ENCODE measurements at regions not wholly inside any gene's neighbourhood (a gene's known extent, or its start where the extent isn't known, plus 50 kb on each side); places are given as distances from the start of the nearest gene placed in this dataset.

DNA sequence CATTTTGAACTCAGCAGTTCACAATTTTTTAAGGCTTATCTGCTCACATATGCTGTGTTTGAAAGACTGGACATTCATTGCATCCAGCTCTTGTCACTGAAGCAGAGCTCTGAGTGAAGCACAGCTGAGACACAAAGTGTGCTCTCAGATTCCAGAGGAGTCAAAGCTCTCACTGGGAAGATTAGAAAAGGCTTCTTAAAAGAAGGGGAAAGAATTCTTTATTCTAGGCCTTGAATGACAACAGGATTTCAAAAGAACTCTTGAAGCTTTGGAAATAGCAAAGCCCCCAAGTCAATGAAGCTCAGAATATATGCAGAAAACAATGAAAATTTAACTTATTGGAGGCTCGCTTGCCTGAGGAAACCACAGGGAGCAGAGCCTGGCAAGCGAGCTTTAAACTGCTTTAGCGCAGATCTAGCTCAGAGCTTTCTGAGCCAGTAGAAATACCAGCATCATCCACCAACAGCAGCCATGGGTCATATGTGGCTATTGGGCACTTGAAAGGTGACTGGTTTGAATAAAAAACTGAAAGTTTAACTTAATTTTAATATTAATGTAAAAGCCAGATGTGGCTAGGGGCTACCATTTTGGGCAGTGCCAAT lies 369.7 kb downstream of the OSR1 start:
- intact Hi-C loops (cut with DNase I), result loop anchor here (10.0 kb wide), 1 partner anchor 366 kb away; the partner anchor contains the start of gene OSR1
- peaks cover 49 to 56% of the 10 kb centered on the region in 2 donors for H3K4me1 ChIP-seq
- 91 to 94% methylated on average over 3 of the region's 3 CpGs for WGBS, 2 donors

GRCh38 chr2:18987592-18988073 lies 370.8 kb downstream of the OSR1 start:
- WGBS, 2 donors, result 25 to 34% methylated on average over 4 of the region's 4 CpGs
- intact Hi-C loops (cut with DNase I), result loop anchor here (10.0 kb wide), 1 partner anchor 367 kb away; the partner anchor contains the start of gene OSR1
- no peaks in the 10 kb centered on the region for H3K36me3 ChIP-seq

More for the DNA sequence above, 369.7 kb downstream of the OSR1 start:
- TF ChIP-seq, protein P1, sequence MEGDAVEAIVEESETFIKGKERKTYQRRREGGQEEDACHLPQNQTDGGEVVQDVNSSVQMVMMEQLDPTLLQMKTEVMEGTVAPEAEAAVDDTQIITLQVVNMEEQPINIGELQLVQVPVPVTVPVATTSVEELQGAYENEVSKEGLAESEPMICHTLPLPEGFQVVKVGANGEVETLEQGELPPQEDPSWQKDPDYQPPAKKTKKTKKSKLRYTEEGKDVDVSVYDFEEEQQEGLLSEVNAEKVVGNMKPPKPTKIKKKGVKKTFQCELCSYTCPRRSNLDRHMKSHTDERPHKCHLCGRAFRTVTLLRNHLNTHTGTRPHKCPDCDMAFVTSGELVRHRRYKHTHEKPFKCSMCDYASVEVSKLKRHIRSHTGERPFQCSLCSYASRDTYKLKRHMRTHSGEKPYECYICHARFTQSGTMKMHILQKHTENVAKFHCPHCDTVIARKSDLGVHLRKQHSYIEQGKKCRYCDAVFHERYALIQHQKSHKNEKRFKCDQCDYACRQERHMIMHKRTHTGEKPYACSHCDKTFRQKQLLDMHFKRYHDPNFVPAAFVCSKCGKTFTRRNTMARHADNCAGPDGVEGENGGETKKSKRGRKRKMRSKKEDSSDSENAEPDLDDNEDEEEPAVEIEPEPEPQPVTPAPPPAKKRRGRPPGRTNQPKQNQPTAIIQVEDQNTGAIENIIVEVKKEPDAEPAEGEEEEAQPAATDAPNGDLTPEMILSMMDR (IDR thresholded peaks at IDR 0.05), result no peak
- TF ChIP-seq POLR2A (IDR thresholded peaks at IDR 0.05), result no peak
- Histone ChIP-seq H3K27ac (peak overlapping the region; percentile 1 to 53 (median 45)), H3K9me3 (no peaks in the 10 kb centered on the region), H3K27me3 (no peaks in the 10 kb centered on the region), H3K36me3 (no peaks in the 10 kb centered on the region), H3K4me3 (replicated peaks in 1 of 3) (no peak overlapping the region)
- peak in 1 of 2 donors; percentile 18 for DNase-seq

GRCh38 chr2:18987016-18987415 lies 371.4 kb downstream of the OSR1 start:
- no peak for DNase-seq
- Histone ChIP-seq H3K4me1 (peaks cover 36 to 41% of the 10 kb centered on the region in 2 donors), H3K27ac (no peak overlapping the region), H3K4me3 (replicated peaks in 1 of 3) (no peak overlapping the region), H3K27me3 (no peaks in the 10 kb centered on the region), H3K36me3 (no peaks in the 10 kb centered on the region), H3K9me3 (no peaks in the 10 kb centered on the region)
- 94% methylated on average over 4 of the region's 4 CpGs for WGBS, 2 donors
- no peak for TF ChIP-seq POLR2A (IDR thresholded peaks at IDR 0.05)
- TF ChIP-seq, protein P1 (IDR thresholded peaks at IDR 0.05), result no peak
- intact Hi-C loops (cut with DNase I), result loop anchor here (10.0 kb wide), 1 partner anchor 368 kb away; the partner anchor contains the start of gene OSR1

More at GRCh38 chr2:18987592-18988073, 370.8 kb downstream of the OSR1 start:
- Histone ChIP-seq H3K4me1 (peaks cover 41 to 46% of the 10 kb centered on the region in 2 donors), H3K27me3 (no peaks in the 10 kb centered on the region), H3K9me3 (no peaks in the 10 kb centered on the region), H3K27ac (peak overlapping the region in 1 of 3 donors; percentile 45), H3K4me3 (replicated peaks in 1 of 3) (no peak overlapping the region)
- DNase-seq, result peak; percentile 63 to 74
- TF ChIP-seq POLR2A (IDR thresholded peaks at IDR 0.05), result no peak
- TF ChIP-seq, protein P1 (IDR thresholded peaks at IDR 0.05), result peak in 4 of 6 experiments; percentile 14 to 26 (median 20)

DNA sequence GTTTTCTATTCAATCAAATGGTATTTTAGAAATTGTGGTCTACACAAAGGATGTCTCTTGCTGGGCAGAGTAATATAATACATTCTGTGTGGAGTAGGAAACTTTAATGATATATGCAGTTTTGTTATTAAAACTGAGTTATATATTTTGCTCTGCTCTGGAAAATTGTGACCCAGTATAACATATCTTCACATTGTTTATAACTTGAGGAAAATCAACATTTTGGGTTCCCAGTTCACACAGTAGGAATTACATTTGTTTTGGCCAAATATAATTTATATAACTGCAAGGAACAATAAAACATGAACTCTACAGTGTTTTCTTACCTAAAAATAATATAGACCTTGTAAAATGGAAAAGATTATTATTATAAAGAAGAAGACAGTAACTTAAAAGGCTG lies 372.4 kb downstream of the OSR1 start:
- H3K9me3 ChIP-seq, result no peaks in the 10 kb centered on the region
- no peaks in the 10 kb centered on the region for H3K27me3 ChIP-seq
- no peaks in the 10 kb centered on the region for H3K36me3 ChIP-seq
- TF ChIP-seq, protein P1 (IDR thresholded peaks at IDR 0.05), result no peak
- H3K4me1 ChIP-seq, result peaks cover 27 to 31% of the 10 kb centered on the region in 2 donors
- DNase-seq, result no peak
- no peak overlapping the region for H3K27ac ChIP-seq
- no peak overlapping the region for H3K4me3 ChIP-seq (replicated peaks in 1 of 3)
- intact Hi-C loops (cut with DNase I), result loop anchor here (10.0 kb wide), 1 partner anchor 369 kb away; the partner anchor contains the start of gene OSR1

DNA sequence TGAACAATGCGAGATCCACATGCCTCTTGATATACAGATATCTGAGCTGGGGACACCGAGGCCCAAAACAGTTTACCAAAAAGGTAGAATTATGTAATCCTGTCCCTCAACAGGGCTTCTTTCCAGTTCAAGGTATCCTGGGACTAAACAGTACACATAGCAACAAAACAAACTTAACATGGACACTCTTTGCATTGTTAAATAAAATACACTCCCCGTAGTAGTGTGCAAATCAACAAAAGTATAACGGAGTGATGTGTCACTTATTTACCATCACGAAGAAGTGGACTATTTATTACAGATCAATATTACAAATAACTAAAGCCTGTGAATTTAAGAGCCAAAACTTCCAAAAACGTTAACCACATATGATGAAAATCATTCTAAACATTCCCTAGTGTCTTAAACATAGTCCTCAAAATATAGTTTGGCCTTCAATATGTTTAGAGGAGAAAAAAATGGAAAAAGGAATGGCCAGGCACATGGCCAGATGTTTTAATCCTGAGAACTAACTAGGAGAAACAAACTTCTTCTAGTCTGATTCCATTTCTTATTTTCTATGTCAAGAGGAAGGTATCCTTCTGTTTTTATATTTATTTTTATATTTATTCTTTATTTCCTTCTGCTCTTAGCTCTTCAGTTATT lies 377.5 kb downstream of the OSR1 start:
- 78 to 89% methylated on average over 6 of the region's 6 CpGs for WGBS, 2 donors
- H3K36me3 ChIP-seq, result no peaks in the 10 kb centered on the region
- peaks cover 5 to 6% of the 10 kb centered on the region in 2 donors for H3K4me1 ChIP-seq
- DNase-seq, result no peak
- no peak overlapping the region for H3K27ac ChIP-seq
- no peak for TF ChIP-seq POLR2A (IDR thresholded peaks at IDR 0.05)
- TF ChIP-seq, protein P1 (IDR thresholded peaks at IDR 0.05), result no peak
- no peak overlapping the region for H3K4me3 ChIP-seq (replicated peaks in 1 of 3)
- H3K9me3 ChIP-seq, result no peaks in the 10 kb centered on the region
- intact Hi-C loops (cut with DNase I), result loop anchor here (10.0 kb wide), 1 partner anchor 374 kb away; the partner anchor contains the start of gene OSR1
- no peaks in the 10 kb centered on the region for H3K27me3 ChIP-seq

Data from thyroid gland (tissue), 4 donors.